HG02840 (cell line): ENCODE measurements at regions not wholly inside any gene's neighbourhood (a gene's known extent, or its start where the extent isn't known, plus 50 kb on each side); places are given as distances from the start of the nearest gene placed in this dataset.
"Not testable (repeated sequence)": the region's sequence is repeated elsewhere in the genome, so short reads cannot be mapped to it uniquely, and the experiment has no call there.

ENCODE experiments used
- ATAC-seq: cut with Tn5 transposase; IDR thresholded peaks from one replicate; pipeline ENCODE4 v1.9.1; 2021; ENCODE audit warnings: mild to moderate bottlenecking, moderate library complexity, moderate number of reproducible peaks; ENCODE audit not compliant: unreplicated experiment, low FRiP score

DNA sequence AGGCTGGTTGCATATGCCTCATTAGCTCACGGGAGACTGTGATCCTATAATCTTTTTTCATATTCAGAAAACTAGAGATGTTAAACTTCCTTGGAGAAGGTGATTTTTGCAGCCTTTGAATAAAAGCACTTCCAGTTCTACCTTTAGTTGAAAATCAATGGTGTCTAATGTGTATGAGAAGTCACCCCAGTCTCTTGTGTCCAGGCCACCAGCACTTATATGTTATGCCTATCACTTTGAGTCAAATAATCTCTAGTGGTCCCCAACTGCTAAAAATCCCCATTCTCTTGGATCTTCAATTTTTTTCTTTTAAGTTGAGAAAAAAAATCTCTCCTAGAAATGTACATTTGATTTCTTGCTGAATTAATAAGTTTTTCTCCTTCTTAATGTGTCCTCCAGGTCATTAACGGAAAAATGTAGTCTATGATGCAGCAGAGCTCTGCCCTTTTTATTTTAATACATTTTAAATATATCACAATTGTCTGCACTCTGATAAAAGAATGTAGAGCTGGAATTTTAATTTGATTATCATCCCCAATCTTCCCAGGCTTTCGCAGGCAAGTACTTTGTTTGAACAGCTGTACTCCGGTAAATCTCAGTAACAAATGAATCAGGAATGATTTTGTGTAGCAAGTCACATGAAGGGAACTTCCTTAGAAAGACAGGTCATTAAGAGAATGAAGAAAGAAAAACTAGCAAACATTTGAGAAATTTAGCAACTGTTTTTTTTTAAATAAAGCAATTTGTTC is 147.0 kb downstream of the SOX4 start:
- no peak for ATAC-seq

DNA sequence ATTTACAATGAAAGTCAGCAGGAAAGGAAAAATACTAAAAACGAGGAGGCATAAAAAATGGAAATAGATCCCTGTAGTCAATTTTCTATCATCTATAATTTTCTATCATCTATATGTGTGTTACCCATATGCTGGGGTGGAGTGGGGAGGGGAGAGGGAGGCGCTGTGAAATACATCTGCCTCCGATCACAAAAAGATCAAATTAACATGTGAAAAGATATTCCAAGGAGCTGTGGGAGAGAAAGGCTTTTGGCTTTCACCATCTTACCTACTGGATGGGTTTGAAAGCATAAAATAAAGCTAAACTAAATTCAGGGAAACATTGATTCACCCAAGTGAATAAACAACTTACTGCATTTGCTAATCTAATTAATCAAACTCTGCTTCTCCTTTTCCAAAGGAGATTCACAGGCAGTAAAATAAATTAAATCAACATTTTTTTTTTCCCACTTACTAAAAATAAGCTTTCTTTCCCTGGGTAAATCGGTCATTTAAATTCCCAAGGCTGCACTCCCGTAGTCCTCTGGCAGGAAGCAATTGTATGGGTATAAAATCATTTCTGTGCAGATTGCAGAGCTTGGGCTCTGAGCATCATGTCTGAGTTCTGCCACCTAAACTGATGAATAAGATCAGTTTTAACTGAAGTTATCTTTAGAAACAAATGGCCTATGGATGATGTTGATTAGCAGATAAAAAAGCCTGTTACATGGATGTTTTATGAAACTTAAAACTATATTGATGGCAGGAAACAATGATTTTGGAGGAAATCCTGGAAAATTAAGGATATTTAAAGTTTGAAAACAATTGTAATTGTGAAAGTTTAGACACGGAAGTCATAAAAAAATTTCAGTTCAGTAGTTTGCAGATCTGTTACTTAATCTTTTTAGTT is 147.9 kb downstream of the SOX4 start:
- ATAC-seq = no peak

DNA sequence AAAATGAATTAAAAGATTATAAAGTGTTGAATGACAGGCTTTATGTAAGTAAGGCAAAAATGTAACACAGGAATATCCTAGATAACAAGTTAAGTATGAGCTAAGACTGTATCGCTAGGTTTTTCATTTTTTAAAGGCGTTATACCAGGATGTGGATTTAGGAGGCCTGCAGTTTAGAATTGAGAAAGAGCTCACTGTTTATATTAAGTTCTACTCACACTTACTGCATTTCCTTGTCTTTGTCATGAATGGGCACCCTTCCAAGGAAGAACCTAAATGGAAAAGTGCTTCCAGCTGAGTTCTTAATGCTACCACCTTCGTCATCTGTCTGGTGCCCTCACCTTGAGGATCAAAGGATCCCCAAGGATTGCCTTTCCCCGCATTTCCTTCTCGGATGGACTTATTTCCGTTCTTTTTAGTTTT is 148.7 kb downstream of the SOX4 start:
- ATAC-seq = no peak

DNA sequence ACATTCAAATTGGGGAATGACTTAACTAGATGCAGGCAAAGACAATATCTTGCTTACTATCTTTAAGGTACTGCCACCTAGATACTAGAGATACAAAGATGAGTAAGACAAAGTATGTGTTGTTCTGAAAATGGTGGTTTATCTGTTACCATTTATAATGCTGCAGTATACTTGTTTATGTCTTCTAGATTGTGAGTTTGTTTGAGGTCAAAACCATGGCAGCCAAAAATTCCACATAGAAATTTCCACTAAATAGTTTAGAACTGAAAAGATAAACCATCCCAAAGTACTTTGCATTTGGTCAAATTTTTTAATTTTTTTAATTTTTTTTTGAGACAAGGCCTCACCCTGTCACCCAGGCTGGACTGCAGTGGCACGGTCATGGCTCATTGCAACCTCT is 150.8 kb downstream of the SOX4 start:
- no peak for ATAC-seq

DNA sequence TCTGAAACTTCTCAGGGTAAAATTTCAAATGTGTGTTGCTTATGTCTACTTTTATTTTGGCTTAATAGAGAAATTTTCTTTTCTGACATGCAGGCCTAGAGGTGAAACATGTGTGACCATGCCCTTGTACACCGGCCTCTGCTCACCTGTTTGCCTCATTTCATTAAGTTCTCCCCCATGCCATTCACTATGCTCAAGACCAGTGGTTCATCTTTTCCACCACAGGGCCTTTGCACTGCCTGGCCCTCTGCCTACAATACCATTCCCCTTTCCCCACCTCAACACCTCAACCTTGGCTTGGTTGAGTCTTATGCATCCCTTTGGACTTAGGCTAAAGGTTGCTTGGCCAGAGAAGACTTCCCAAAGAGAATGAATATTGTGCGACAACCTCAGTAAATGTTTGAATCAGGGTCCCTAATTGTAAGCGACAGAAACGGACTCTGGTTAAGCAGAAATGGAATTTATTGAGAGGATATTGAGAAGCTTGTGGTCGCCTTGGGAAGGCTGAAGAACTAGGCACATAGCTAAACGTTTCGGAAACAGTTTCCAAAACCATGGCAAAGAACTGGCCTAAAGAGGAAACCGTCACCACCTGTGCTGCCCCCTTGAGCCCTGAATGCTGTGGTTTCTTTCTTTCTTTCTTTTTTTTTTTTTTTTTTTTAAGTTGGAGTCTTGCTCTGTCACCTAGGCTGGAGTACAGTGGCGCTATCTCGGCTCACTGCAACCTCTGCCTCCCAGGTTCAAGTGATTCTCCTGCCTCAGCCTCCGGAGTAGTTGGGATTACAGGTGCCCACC is 152.2 kb downstream of the SOX4 start:
- ATAC-seq = no peak

DNA sequence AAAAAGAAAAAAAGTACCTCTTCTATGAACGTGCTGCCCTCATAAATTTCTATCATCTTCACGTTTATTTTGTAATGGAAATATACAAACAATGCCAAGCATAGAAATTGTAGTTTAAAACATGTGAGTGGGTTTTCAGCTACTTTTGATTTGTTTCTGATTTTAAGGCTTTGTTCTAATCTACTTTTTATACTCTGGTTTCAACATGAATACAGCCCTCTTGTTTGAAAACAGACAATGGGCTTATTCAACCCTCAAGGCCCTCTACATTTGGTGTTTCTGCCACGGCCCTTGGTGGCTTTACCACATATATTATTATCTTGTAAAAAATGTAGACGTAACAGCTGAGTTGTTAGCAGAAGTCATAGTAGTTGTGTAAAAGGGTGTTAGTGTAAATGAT is 153.9 kb downstream of the SOX4 start:
- no peak for ATAC-seq

DNA sequence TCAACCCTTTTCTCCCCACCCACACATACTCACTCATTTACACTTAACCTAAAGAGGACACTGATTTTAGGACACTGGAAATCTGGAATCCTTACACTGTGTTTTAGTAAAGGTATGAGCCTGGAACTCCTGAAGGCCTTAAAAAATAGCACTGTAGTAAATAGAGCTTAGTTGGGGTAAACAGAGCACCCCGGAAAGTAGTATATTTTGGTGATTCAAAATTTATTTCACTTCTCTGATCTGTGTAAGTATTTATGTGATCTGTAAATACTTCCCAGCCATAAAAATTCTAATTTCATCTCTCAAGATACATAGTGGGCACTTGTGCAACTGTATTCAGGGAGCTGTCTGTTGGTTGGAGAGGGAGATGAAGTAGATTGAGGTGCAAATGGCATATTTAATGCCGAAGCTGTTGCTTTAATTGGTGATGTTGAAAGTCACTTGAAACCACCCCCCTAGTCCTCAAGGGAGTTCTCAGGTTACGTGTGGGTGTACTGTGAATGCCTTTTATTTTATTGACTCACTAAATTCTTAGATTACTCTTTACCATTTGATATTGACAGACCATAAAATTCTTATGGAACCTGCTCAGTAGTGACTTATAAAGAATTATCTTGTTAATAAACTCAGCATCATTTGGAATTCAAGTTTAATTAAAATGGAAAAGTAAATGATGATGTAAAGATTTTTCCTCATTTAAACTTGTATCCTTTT is 154.9 kb downstream of the SOX4 start:
- no peak for ATAC-seq

DNA sequence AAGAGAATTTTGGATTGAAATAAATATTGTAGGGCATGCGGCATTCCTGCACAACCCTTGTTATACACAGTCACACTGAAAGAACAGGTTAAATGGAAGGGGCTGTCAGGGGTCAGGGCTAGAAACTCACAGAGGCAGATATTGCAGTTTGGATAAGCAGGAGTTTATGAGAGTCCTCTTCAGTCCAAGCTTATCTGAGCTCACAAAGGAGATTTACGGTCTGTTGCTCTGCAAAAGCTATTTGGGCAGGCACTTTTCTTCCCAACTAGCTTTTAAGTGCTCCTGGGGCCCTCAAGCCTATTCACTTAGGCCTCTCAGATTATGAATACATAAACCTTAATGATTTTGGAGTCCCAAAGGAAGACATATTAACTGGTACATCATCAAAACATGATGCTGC is 156.2 kb downstream of the SOX4 start:
- ATAC-seq = no peak

DNA sequence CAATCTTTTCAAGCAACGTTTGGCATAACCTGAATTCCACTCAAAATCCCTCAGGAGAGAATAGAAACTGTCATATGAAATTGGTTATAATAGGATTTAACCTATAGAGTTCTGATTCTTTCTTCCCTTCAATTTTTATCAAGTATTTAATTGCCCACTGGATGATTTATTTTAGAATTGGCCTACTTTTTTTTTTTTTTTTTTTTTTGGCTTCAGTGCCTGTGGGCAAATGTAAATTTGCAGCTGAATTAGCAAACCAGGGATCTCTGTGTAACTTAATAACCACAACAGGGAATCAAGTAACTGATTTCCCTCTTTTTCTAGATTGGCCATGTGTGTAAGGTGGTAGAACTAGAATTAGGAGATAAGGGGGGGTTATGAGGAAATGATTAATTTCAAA is 157.0 kb downstream of the SOX4 start:
- ATAC-seq = no peak

DNA sequence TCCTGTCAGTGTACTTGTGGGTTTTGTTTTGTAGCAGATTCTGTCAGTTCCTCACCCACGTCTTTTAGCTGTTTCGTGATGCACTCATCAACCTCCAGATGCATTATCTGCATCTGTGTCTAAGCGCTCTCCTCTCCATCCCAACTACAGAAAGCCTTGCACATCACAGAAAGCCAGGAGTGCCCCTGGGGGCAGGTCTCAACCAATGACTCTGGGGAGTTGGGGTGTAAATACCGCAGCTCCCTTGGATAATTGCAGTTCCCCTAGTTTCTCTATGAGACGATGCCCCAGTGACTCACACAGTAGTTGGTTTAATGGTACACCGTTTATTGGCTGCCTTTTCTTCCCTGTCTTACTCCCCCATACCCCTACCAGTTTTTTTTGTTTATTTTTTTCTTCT is 158.1 kb downstream of the SOX4 start:
- no peak for ATAC-seq

DNA sequence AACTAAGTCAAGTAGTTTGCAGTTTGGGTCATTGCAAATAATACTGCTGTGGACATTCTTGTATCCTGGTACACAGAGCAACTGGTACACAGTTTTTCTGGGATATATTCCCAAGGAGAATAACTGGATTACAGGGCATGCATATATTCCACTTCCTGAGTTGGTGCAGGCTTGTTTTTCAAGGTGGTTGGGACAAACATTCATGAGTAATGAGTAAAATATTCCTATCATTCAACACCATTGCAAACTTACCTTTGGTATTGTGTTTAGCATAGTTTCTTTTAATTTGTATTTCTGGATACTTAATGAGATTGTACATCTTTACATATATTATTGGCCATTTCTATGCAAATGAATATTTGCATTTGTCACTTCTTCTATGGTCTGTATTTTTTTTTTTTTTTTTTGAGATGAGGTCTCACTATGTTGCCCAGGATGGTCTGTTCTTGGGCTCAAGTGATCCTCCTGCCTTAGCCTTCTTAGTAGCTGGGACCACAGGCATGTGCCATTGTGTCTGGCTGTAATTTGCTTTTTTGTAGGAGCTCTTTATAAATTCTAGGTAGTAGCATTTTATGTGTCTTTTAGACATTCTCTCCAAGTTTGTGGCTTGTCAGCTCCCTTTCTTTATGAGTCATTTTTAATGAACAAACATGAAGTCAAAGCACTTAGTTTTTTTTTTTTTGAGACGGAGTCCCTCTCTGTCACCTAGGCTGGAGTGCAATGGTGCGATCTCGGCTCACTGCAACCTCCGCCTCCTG is 158.7 kb downstream of the SOX4 start:
- ATAC-seq = no peak

DNA sequence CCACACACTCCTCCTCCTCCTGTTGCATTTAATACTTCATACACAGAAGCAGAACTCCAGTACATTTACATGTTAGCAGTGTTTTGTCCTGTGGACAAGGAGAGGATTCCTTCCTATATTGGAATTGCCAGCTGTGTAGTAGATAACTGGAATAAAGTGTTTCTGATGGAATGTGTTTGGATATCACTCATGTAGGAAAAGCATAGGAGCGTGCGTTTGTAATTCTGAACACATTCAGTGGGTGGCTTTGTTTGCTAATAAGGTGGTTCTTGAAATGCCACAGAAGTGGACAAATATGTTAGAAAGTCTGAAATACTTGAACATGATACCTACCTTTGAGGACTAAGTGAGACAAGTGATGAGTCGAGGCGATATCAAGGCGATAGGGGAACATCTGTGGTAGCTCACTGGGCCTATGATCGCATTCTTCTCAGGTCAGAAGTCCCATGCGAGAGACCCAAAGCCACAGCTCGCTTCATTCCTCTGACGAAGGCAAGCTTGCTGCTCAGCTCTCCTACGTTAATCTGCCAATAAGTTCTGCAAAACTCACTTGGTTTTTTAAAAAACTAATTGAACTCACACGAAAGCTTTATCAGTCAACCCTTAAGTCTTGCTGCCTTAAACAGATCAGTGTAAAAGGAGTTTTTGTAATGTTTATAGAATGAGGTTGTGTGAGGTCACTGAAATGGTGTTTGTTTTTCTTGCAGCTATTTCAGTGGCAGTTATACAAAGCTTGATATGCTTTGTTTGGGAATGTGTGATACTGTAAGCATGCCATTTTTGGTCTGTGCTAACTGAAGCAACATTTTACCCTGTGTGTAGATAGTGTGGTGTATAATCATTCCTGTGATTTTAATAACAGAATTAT is 159.9 kb downstream of the SOX4 start:
- no peak for ATAC-seq

DNA sequence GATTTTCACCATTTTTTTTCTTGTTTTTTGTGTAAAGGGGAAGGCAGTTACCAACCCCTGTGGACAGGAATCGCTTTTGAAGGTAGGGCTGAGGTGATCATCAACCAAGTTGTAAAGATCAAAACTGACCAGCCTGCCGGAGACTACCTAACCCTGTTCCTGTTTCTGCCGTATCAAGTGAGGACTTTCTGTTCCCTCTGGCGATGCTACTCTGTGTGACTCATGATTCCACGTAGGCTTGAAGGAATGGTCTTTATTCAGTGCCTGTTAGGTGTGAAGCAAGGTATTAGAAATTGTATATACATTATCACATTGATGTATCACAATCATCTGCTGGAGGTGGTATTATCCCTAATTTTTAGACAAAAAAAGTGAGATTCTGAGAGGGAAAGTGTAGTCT is 161.3 kb downstream of the SOX4 start:
- no peak for ATAC-seq

DNA sequence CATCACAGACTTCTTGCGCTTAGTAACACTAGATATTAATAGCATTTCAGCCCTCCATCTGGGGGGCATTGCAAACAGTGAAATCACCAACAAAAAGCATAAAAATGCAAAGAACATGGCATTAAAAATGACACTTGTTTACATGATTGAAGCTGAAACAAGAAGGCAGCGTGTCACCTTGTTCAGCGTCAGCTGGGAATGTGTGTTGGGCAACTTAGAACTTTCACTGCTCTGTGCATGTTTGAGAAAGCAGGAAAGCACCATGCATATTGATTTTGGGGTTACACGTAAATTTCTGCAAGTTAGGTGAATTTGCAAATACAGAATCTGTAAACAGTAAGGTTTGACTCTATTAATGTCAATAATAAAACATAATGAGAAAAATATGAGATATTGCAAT is 162.9 kb downstream of the SOX4 start:
- no peak for ATAC-seq

DNA sequence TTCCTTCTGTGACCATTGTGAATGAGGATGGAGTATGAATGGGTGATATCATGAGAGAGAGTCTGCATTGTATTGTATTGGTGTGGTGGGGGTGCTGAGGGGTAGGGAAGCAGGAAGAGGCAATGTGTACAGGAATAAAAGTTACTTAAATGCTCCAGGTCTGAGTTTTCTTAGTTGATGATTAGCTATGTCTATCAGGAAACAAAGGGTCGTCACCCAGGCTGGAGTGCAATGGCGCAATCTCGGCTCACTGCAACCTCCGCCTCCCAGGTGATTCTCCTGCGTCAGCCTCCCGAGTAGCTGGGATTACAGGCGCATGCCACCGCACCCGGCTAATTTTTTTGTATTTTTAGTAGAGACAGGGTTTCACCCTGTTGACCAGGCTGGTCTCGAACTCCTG is 163.8 kb downstream of the SOX4 start:
- ATAC-seq = not testable (repeated sequence)

DNA sequence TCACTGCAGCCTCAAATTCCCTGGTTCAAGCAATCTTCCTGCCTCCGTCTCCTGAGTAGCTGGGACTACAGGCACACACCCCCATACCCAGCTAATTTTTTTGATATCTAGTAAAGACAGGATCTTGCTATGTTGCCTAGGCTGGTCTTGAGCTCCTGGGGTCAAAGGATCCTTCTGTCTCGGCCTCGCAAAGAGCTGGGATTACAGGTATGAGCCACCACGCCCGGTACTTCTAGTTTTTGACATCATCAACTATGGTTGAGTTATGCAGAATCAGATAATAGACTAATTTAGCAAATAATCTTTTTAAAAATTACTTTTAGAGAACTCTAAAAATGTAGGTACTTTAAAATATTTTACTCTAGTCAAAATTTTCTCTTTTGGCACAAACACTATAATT is 166.2 kb downstream of the SOX4 start:
- ATAC-seq = no peak

DNA sequence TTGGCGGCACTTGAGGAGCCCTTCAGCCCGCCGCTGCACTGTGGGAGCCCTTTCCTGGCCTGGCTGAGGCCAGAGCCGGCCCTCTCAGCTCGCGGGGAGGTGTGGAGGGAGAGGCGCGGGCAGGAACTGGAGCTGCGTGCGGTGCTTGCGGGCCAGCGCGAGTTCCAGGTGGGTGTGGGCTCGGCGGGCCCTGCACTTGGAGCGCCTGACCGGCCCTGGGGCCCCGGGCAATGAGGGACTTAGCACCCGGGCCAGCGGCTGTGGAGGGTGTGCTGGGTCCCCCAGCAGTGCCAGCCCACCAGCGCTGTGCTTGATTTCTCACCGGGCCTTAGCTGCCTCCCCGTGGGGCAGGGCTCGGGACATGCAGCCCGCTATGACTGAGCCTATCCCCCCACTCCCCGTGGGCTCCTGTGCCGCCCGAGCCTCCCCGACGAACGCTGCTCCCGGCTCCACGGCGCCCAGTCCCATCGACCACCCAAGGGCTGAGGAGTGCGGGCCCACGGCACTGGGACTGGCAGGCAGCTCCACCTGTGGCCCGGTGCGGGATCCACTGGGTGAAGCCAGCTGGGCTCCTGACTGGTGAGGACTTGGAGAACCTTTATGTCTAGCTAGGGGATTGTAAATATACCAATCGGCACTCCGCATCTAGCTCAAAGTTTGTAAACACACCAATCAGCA is 167.6 kb downstream of the SOX4 start:
- ATAC-seq = not testable (repeated sequence)

DNA sequence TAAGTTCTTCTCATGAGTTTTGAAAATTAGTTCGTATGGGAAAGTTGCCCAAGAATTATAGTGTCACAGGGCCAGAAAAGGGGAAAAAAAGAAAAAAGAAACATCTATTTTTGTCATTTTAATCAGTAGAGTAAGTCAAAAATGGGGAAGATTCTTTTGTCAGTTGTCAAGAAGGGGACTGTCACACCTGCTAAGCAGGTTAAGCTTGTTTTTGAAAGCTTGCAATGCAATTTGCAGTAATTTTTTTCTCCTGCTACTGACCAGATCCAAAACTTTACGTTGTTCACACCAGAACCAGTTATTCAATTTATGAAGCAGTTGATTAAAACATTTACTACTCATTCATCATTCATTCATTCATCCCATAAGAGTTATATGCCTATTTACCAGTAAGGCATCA is 171.4 kb downstream of the SOX4 start:
- no peak for ATAC-seq
